ENCODE measurements at regions not wholly inside any gene's neighbourhood (a gene's known extent, or its start where the extent isn't known, plus 50 kb on each side); places are given as distances from the start of the nearest gene placed in this dataset.
A peak's percentile ranks its signal among the peaks of the same experiment; 100 is the strongest.
"Not testable (repeated sequence)": the region's sequence is repeated elsewhere in the genome, so short reads cannot be mapped to it uniquely, and the experiment has no call there.

- TF ChIP-seq PATZ1 (tag by site-specific recombination; IDR thresholded peaks at IDR 0.05) (no peak), OVOL3 (tag by site-specific recombination; IDR thresholded peaks at IDR 0.05) (no peak), ZNF747 (tag by site-specific recombination; IDR thresholded peaks at IDR 0.05) (no peak), YY1 (tag by site-specific recombination; IDR thresholded peaks at IDR 0.05) (no peak), ZNF37A (tag by site-specific recombination; IDR thresholded peaks at IDR 0.05) (no peak), ZNF701 (tag by site-specific recombination; IDR thresholded peaks at IDR 0.05) (no peak)
Measured at GRCh38 chr5:109553846-109554245, 135.9 kb upstream of the MAN2A1 start (continued).

GRCh38 chr5:109551234-109551633 lies 138.5 kb upstream of the MAN2A1 start:
- POLR2A ChIA-PET; H3K27ac ChIP-seq (ENCODE audit: extremely low read depth, low read depth, low read length); H3K4me3 ChIP-seq (ENCODE audit: low read depth, low read length); H3K4me1 ChIP-seq (ENCODE audit: control insufficient read depth, insufficient read depth, low read length); H3K36me3 ChIP-seq (ENCODE audit: control insufficient read depth in 2 of 2, insufficient read depth in 1 of 2, low read length in 2 of 2); CTCF ChIA-PET; H3K9me3 ChIP-seq (ENCODE audit: control insufficient read depth, insufficient read depth, low read depth, low read length): not testable (repeated sequence)
- peak; percentile 94 for TF ChIP-seq ZNF585B (tag by site-specific recombination; IDR thresholded peaks at IDR 0.05)

GRCh38 chr5:109550077-109550476 lies 139.7 kb upstream of the MAN2A1 start:
- CTCF ChIA-PET, result no interaction called here
- H3K4me3 ChIP-seq (ENCODE audit: low read depth, low read length), result no peak overlapping the region
- TF ChIP-seq ZNF449 (tag by site-specific recombination; IDR thresholded peaks at IDR 0.05), result no peak
- no peak for TF ChIP-seq FEZF1 (tag by site-specific recombination; IDR thresholded peaks at IDR 0.05)
- TF ChIP-seq ZNF404 (tag by site-specific recombination; IDR thresholded peaks at IDR 0.05), result no peak
- TF ChIP-seq ZNF211 (tag by site-specific recombination; IDR thresholded peaks at IDR 0.05; ENCODE audit: low read depth), result no peak
- TF ChIP-seq ZNF391 (tag by site-specific recombination; IDR thresholded peaks at IDR 0.05; ENCODE audit: borderline replicate concordance, low read depth), result no peak
- TF ChIP-seq ZBTB49 (tag by site-specific recombination; IDR thresholded peaks at IDR 0.05; ENCODE audit: low read depth), result no peak
- no peak for TF ChIP-seq ZNF394 (tag by site-specific recombination; IDR thresholded peaks at IDR 0.05; ENCODE audit: borderline replicate concordance)
- TF ChIP-seq ZNF416 (tag by site-specific recombination; IDR thresholded peaks at IDR 0.05), result no peak
- no peak for TF ChIP-seq MYNN (tag by site-specific recombination; IDR thresholded peaks at IDR 0.05; ENCODE audit: borderline replicate concordance)
- no peak for TF ChIP-seq ZBTB11 (tag by site-specific recombination; conservative IDR thresholded peaks at IDR 0.05; ENCODE audit: low read depth)
- TF ChIP-seq ZNF785 (tag by site-specific recombination; IDR thresholded peaks at IDR 0.05), result no peak
- TF ChIP-seq ZNF266 (tag by site-specific recombination; IDR thresholded peaks at IDR 0.05; ENCODE audit: low read depth), result no peak
- TF ChIP-seq ZSCAN30 (tag by site-specific recombination; IDR thresholded peaks at IDR 0.05), result no peak
- POLR2A ChIA-PET, result no interaction called here
- no peaks in the 10 kb centered on the region for H3K4me1 ChIP-seq (ENCODE audit: control insufficient read depth, insufficient read depth, low read length)
- H3K27ac ChIP-seq (ENCODE audit: extremely low read depth, low read depth, low read length), result no peak overlapping the region
- no peaks in the 10 kb centered on the region for H3K9me3 ChIP-seq (ENCODE audit: control insufficient read depth, insufficient read depth, low read depth, low read length)
- H3K36me3 ChIP-seq (ENCODE audit: control insufficient read depth in 2 of 2, insufficient read depth in 1 of 2, low read length in 2 of 2), result no peaks in the 10 kb centered on the region
